NCI-H146 treated with DMSO at 0.1 percent for 48 hours (cell line): ENCODE measurements at regions not wholly inside any gene's neighbourhood (a gene's known extent, or its start where the extent isn't known, plus 50 kb on each side); places are given as distances from the start of the nearest gene placed in this dataset.

Source experiments
- DNase-seq: peaks from one replicate; lab custom pipeline; 2025; ENCODE audit not compliant: unreplicated experiment; lab: John Stamatoyannopoulos, UW

GRCh38 chr4:152164561-152164960 lies 371.3 kb downstream of the FBXW7 start:
- no peak for DNase-seq

GRCh38 chr4:152162331-152162697 lies 373.6 kb downstream of the FBXW7 start:
- DNase-seq = no peak

GRCh38 chr4:152161676-152162330 lies 374.1 kb downstream of the FBXW7 start:
- no peak for DNase-seq

- no peak for DNase-seq
These were observed 375.6 kb downstream of the FBXW7 start for GRCh38 chr4:152160225-152160800.

- no peak for DNase-seq
These were observed 376.1 kb downstream of the FBXW7 start for GRCh38 chr4:152159773-152160172.

- DNase-seq = no peak
These were observed 377.7 kb downstream of the FBXW7 start for GRCh38 chr4:152158225-152158624.

- DNase-seq = no peak
These were observed 378.3 kb downstream of the FBXW7 start for GRCh38 chr4:152157629-152158028.

- no peak for DNase-seq
These were observed 379.4 kb downstream of the FBXW7 start for GRCh38 chr4:152156442-152156841.

GRCh38 chr4:152155070-152155469 lies 380.8 kb downstream of the FBXW7 start:
- no peak for DNase-seq

- DNase-seq = no peak
These were observed 381.5 kb downstream of the FBXW7 start for GRCh38 chr4:152154433-152154832.

GRCh38 chr4:152153476-152154270 lies 382.2 kb downstream of the FBXW7 start:
- no peak for DNase-seq

- DNase-seq = no peak
These were observed 385.7 kb downstream of the FBXW7 start for GRCh38 chr4:152150214-152150613.

GRCh38 chr4:152149745-152150144 lies 386.1 kb downstream of the FBXW7 start:
- no peak for DNase-seq

GRCh38 chr4:152148057-152148456 lies 387.2 kb upstream of the GATB start:
- no peak for DNase-seq

- no peak for DNase-seq
These were observed 385.4 kb upstream of the GATB start for GRCh38 chr4:152146244-152146643.

- no peak for DNase-seq
These were observed 383.0 kb upstream of the GATB start for GRCh38 chr4:152143806-152144205.

- DNase-seq = no peak
These were observed 377.6 kb upstream of the GATB start for GRCh38 chr4:152138451-152138850.

GRCh38 chr4:152132776-152133175 lies 372.0 kb upstream of the GATB start:
- no peak for DNase-seq

- no peak for DNase-seq
These were observed 367.5 kb upstream of the GATB start for GRCh38 chr4:152128356-152128755.

- no peak for DNase-seq
These were observed 365.4 kb upstream of the GATB start for GRCh38 chr4:152126238-152126637.

GRCh38 chr4:152118819-152119553 lies 358.2 kb upstream of the GATB start:
- no peak for DNase-seq
